K562 (cell line): ENCODE measurements at regions not wholly inside any gene's neighbourhood (a gene's known extent, or its start where the extent isn't known, plus 50 kb on each side); places are given as distances from the start of the nearest gene placed in this dataset.

ENCODE experiments used
- ATAC-seq: fragments of 200-7000 bp; cut with Tn5 transposase; 3 replicates; pipeline ENCODE4 v1.9.1; 2020; ENCODE audit warnings: moderate library complexity
- BruUV-seq: library from RNA; stranded (reverse); fragments of 400-500 nt; replicated peaks from 2 replicates; lab custom pipeline; 2021; lab: Mats Ljungman, UMichigan
- CTCF ChIA-PET: fragments of 300-600 bp; formaldehyde crosslinking; extraction: SDS; loops from one replicate; lab custom pipeline; 2021; ENCODE audit warnings: low intra/inter-chr PET ratio; lab: Yijun Ruan, JAX
- POLR2A ChIA-PET: fragments of 300-600, 350-650 bp; sonication (Branson Sonifier 250); formaldehyde crosslinking; extraction: SDS; loops from one replicate; lab custom pipeline; 2021; ENCODE audit warnings: antibody characterized with exemption, inconsistent platforms; lab: Yijun Ruan, JAX
- DNase-seq, 4 experiments: peaks; one replicate each; pipeline versions ENCODE4 v3.0.0 to v3.0.0-alpha.2; 2011 to 2018; ENCODE audit warnings: low spot score in 3 of 4, mixed read lengths in 3 of 4; ENCODE audit errors: extremely low read depth in 1 of 4
- FAIRE-seq: peaks from 2 replicates; lab custom pipeline; 2011; peaks lifted over from hg19 to GRCh38; lab: Jason Lieb, UNC
- H2AFZ ChIP-seq: 2 replicates; pipeline ENCODE4 v1.6.0; 2011; ENCODE audit warnings: low read depth, low read length, control low read depth, inconsistent platforms
- H3K27ac ChIP-seq: fragments of 200-600 bp; 3 replicates; pipeline ENCODE4 v1.8.0; 2011; ENCODE audit warnings: low read depth, mild to moderate bottlenecking, control low read depth, inconsistent platforms, low read length, moderate library complexity, mixed read lengths; ENCODE audit errors: extremely low read depth
- H3K27me3 ChIP-seq, 2 experiments: fragments of 300-600 bp in 1 of 2; 2 replicates in 1 of 2; 3 replicates in 1 of 2; pipeline versions ENCODE4 v1.6.0 to v1.8.0; 2011; ENCODE audit warnings: inconsistent platforms in 2 of 2, low read length in 2 of 2, mild to moderate bottlenecking in 1 of 2, mixed read lengths in 1 of 2, moderate library complexity in 1 of 2; ENCODE audit not compliant: control insufficient read depth in 2 of 2, insufficient read depth in 2 of 2
- H3K36me3 ChIP-seq: fragments of 300-600 bp; 3 replicates; pipeline ENCODE4 v1.8.0; 2011; ENCODE audit warnings: mild to moderate bottlenecking, low read length, inconsistent platforms; ENCODE audit not compliant: control insufficient read depth, insufficient read depth
- H3K4me1 ChIP-seq, 2 experiments: fragments of 200-600 bp in 1 of 2; replicated peaks in 1 of 2; 2 replicates in 1 of 2; 3 replicates in 1 of 2; pipeline versions ENCODE4 v1.5.1 to v1.8.0; 2011; ENCODE audit warnings: inconsistent platforms in 2 of 2, low read length in 2 of 2, mild to moderate bottlenecking in 1 of 2, mixed read lengths in 1 of 2, moderate library complexity in 1 of 2; ENCODE audit not compliant: control insufficient read depth in 2 of 2, insufficient read depth in 2 of 2
- H3K4me2 ChIP-seq: 2 replicates; pipeline ENCODE4 v1.6.1; 2011; ENCODE audit warnings: low read length, control low read depth, inconsistent platforms, mixed read lengths; ENCODE audit not compliant: insufficient read depth
- H3K4me3 ChIP-seq: fragments of 200-600 bp; sonication (generic), shearing (Covaris generic); 2 replicates; pipeline ENCODE4 v1.5.1; 2016; ENCODE audit warnings: control low read depth, inconsistent platforms
- H3K79me2 ChIP-seq: fragments of 200-600 bp; 3 replicates; pipeline ENCODE4 v1.8.0; 2011; ENCODE audit warnings: low read length, inconsistent platforms; ENCODE audit not compliant: control insufficient read depth, insufficient read depth
- H3K9ac ChIP-seq, 2 experiments: 2 replicates each; pipeline versions ENCODE4 v1.6.0 to v1.6.1; 2011; ENCODE audit warnings: low read depth in 2 of 2, low read length in 2 of 2, control low read depth in 1 of 2, inconsistent platforms in 1 of 2, mild to moderate bottlenecking in 1 of 2, mixed read lengths in 1 of 2; ENCODE audit not compliant: insufficient read depth in 1 of 2
- H3K9me1 ChIP-seq: one replicate; pipeline ENCODE4 v1.6.0; 2011; ENCODE audit warnings: inconsistent platforms, mild to moderate bottlenecking, low read length, moderate library complexity; ENCODE audit not compliant: control insufficient read depth, insufficient read depth
- H3K9me3 ChIP-seq: replicated peaks from 2 replicates; pipeline ENCODE4 v1.5.1; 2011; ENCODE audit warnings: low read depth, low read length, inconsistent platforms; ENCODE audit not compliant: control insufficient read depth, insufficient read depth
- H4K20me1 ChIP-seq: replicated peaks from 2 replicates; pipeline ENCODE4 v1.6.1; 2011; ENCODE audit warnings: low read length, inconsistent platforms, mixed read lengths; ENCODE audit not compliant: control insufficient read depth, insufficient read depth
- CBX2 ChIP-seq: fragments of 200-600 bp; sonication (generic); IDR thresholded peaks from one replicate; pipeline ENCODE4 v1.6.1; 2012; ENCODE audit warnings: mild to moderate bottlenecking, low read length, inconsistent platforms; ENCODE audit not compliant: insufficient read depth, poor library complexity, severe bottlenecking
- ESRRA ChIP-seq: fragments of 450-650 bp; IDR thresholded peaks from 2 replicates; pipeline ENCODE4 v1.6.1; 2014; ENCODE audit warnings: low read depth, mild to moderate bottlenecking, moderate library complexity, borderline replicate concordance
- FOS ChIP-seq: IDR thresholded peaks from 3 replicates; pipeline ENCODE4 v1.6.1; 2011; ENCODE audit not compliant: insufficient read length; ENCODE audit errors: extremely low read depth
- GTF2E2 ChIP-seq: fragments of 200-800 bp; sonication (Bioruptor generic); IDR thresholded peaks from 2 replicates; pipeline ENCODE4 v1.6.1; 2016; ENCODE audit warnings: missing genetic modification characterization, missing compliant biosample characterization
- GTF3C2 ChIP-seq: IDR thresholded peaks from 3 replicates; pipeline ENCODE4 v1.6.1; 2011; ENCODE audit warnings: borderline replicate concordance, mild to moderate bottlenecking, moderate library complexity; ENCODE audit not compliant: insufficient read length; ENCODE audit errors: extremely low read depth
- JUN ChIP-seq, 2 experiments: sonication (generic) in 1 of 2; formaldehyde crosslinking in 1 of 2; IDR thresholded peaks; 2 replicates each; pipeline versions ENCODE4 v1.6.1 to v1.8.0; 2012 to 2022; ENCODE audit warnings: borderline replicate concordance in 2 of 2, mild to moderate bottlenecking in 2 of 2, improper control_type of control experiment in 1 of 2, low read depth in 1 of 2, low read length in 1 of 2, missing genetic modification reagents in 1 of 2
- MCM2 ChIP-seq: fragments of 450-650 bp; IDR thresholded peaks from 2 replicates; pipeline ENCODE4 v1.6.1; 2017; ENCODE audit warnings: low read depth, mild to moderate bottlenecking
- NFE2L1 ChIP-seq: fragments of 450-650 bp; IDR thresholded peaks from 2 replicates; pipeline ENCODE4 v1.6.1; 2016; ENCODE audit warnings: missing genetic modification characterization, low read depth, mild to moderate bottlenecking, missing compliant biosample characterization, moderate library complexity, borderline replicate concordance
- NFYB ChIP-seq: IDR thresholded peaks from 2 replicates; pipeline ENCODE4 v1.6.1; 2011; ENCODE audit warnings: mild to moderate bottlenecking, moderate library complexity; ENCODE audit not compliant: insufficient read length; ENCODE audit errors: extremely low read depth
- SAFB ChIP-seq: fragments of 200-400 bp; formaldehyde crosslinking; IDR thresholded peaks from 2 replicates; pipeline ENCODE4 v1.6.1; 2017; ENCODE audit warnings: low read depth, low read length, borderline replicate concordance
- SETDB1 ChIP-seq: IDR thresholded peaks from one replicate; pipeline ENCODE4 v1.6.1; 2012; ENCODE audit warnings: low read length, control low read depth, inconsistent platforms
- XRCC3 ChIP-seq: fragments of 450-650 bp; IDR thresholded peaks from 2 replicates; pipeline ENCODE4 v1.6.1; 2017; ENCODE audit warnings: mild to moderate bottlenecking, moderate library complexity
- ZNF24 ChIP-seq: fragments of 450-650 bp; IDR thresholded peaks from 2 replicates; pipeline ENCODE4 v1.6.1; 2016
- ZNF324 ChIP-seq: fragments of 250-450 bp; sonication (Bioruptor Pico); IDR thresholded peaks from 2 replicates; pipeline ENCODE4 v1.4.0; 2020; ENCODE audit warnings: mild to moderate bottlenecking
- ZNF830 ChIP-seq: fragments of 250-450 bp; sonication (Bioruptor Pico); IDR thresholded peaks from 2 replicates; pipeline ENCODE4 v1.5.0; 2021; ENCODE audit warnings: mild to moderate bottlenecking
- WGBS: fragments of 100-300 bp; shearing (Covaris generic); methylation state at CpG from one replicate; pipeline ENCODE4 v1.1.6; 2016; ENCODE audit warnings: low coverage, mixed read lengths; ENCODE audit not compliant: insufficient coverage; ENCODE audit errors: missing lambda C conversion rate; 5-methylcytosine and 5-hydroxymethylcytosine counted together
- in situ Hi-C: fragments of 300-500 bp; cut with MboI; formaldehyde crosslinking; loops from 4 replicates; pipeline ENCODE4 v1.15.0; 2018; ENCODE audit warnings: inconsistent platforms, mixed read lengths
- intact Hi-C: fragments of 100-400 bp; cut with micrococcal nuclease; formaldehyde crosslinking; loops from 2 replicates; pipeline ENCODE4 v1.14.2; 2022
- TF ChIP-seq, protein P1 (sequence below): fragments of 250-450 bp; sonication (Bioruptor Pico); IDR thresholded peaks from 2 replicates; pipeline ENCODE4 v1.5.0; 2022; ENCODE audit warnings: mild to moderate bottlenecking

DNA sequence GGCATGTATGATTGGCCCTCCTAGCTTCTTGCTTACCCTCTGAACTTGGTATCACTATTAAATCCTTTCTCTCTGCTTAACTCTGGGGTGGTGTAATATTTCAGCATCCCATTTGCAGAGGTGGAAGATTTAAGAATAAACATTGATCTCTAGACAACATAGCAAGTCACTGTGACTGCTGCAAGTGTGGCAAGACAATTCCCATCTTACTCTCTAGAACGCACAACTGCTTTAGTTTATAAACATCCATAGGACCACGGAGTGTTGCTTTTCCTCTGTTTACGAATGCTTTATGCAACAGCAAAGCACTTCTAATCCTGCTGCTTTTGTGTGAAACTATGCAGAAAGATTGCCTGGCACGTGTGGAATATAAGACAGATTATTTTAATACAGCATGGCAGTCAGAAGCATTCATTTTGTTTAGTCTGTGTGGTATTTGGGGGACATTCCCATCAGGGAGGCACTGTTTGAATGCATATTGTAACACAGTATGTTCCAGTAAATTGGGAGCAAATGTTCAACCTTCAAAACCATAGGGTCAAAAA lies 338.9 kb upstream of the TMCO5A start (continued):
- TF ChIP-seq JUN (IDR thresholded peaks at IDR 0.05; ENCODE audit: borderline replicate concordance, low read depth, low read length) (no peak), JUN (CRISPR knock-in tag; IDR thresholded peaks at IDR 0.05; ENCODE audit: borderline replicate concordance) (no peak), GTF2E2 (tag) (no peak), FOS (no peak), NFYB (no peak), ESRRA (no peak), SAFB (no peak), NFE2L1 (tag) (no peak), XRCC3 (no peak)

GRCh38 chr15:37599156-37599555 lies 335.3 kb upstream of the TMCO5A start:
- Histone ChIP-seq H3K79me2 (no peaks in the 10 kb centered on the region), H3K4me2 (no peak overlapping the region), H3K4me1 (no peaks in the 10 kb centered on the region), H3K27me3 (no peaks in the 10 kb centered on the region), H3K9me3 (no peaks in the 10 kb centered on the region), H4K20me1 (no peaks in the 10 kb centered on the region), H3K27ac (no peak overlapping the region), H3K9me1 (no peaks in the 10 kb centered on the region), H3K36me3 (no peaks in the 10 kb centered on the region), H3K9ac (no peak overlapping the region), H3K4me3 (no peak overlapping the region)
- no TSS peak for BruUV-seq
- intact Hi-C loops, result no loop called here
- ChIA-PET POLR2A (no interaction called here), CTCF (no interaction called here)
- DNase-seq (no peak), FAIRE-seq (no peak), ATAC-seq (no peak)
- in situ Hi-C loops, result no loop called here
- 0% methylated on average over 7 of the region's 7 CpGs for WGBS
- TF ChIP-seq ZNF324 (CRISPR knock-in tag) (no peak), CBX2 (no peak), GTF3C2 (no peak), ZNF24 (no peak), SETDB1 (no peak), ZNF830 (CRISPR knock-in tag) (no peak), MCM2 (no peak)
- TF ChIP-seq, protein P1, sequence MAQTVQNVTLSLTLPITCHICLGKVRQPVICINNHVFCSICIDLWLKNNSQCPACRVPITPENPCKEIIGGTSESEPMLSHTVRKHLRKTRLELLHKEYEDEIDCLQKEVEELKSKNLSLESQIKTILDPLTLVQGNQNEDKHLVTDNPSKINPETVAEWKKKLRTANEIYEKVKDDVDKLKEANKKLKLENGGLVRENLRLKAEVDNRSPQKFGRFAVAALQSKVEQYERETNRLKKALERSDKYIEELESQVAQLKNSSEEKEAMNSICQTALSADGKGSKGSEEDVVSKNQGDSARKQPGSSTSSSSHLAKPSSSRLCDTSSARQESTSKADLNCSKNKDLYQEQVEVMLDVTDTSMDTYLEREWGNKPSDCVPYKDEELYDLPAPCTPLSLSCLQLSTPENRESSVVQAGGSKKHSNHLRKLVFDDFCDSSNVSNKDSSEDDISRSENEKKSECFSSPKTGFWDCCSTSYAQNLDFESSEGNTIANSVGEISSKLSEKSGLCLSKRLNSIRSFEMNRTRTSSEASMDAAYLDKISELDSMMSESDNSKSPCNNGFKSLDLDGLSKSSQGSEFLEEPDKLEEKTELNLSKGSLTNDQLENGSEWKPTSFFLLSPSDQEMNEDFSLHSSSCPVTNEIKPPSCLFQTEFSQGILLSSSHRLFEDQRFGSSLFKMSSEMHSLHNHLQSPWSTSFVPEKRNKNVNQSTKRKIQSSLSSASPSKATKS (CRISPR knock-in tag), result no peak
- TF ChIP-seq, all 486 proteins: peak for 0
- no peak overlapping the region for H2AFZ ChIP-seq
